ENCODE measurements at regions not wholly inside any gene's neighbourhood (a gene's known extent, or its start where the extent isn't known, plus 50 kb on each side); places are given as distances from the start of the nearest gene placed in this dataset.

DNA sequence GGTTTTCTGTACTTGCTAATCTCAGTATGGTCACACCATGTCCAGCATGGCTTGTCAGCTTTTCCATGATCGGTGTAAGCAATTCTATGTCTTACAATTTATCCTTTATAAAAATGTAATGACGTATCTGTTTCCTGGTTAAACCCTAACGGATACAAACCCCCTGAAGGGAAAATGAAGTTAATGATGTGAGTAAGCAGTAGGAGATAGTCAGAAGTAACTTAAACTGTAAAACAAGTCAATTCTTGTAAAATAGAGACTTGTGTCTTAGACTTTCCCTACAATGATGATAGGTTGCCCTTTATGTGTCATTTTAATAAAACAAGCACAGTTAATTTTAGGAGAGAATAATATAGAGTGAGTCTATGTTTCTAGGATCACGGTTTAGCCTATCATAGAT, 1365.9 kb upstream of the SLC39A10 start:
- POLR2A ChIA-PET (ENCODE audit: partially characterized antibody): no interaction called here
- WGBS, 2 experiments (ENCODE audit: extremely low coverage in 1 of 2, insufficient coverage in 1 of 2, insufficient read length in 1 of 2, insufficient replicate concordance in 2 of 2, low coverage in 1 of 2, low lambda C conversion rate in 2 of 2, missing lambda C conversion rate in 1 of 2): 95% methylated on average over 4 of the region's 4 CpGs; no CpG with 5 or more reads in 1 of the 2 experiments
- Histone ChIP-seq H3K23ac (ENCODE audit: insufficient read length) (no peak overlapping the region), H3K79me2 (ENCODE audit: control insufficient read depth in 1 of 2, insufficient read depth in 2 of 2, low read length in 2 of 2) (no peaks in the 10 kb centered on the region), H3K56ac (replicated peaks; ENCODE audit: insufficient read length, low read depth, low read length) (no peak overlapping the region), H3K27me3 (replicated peaks in 1 of 4; ENCODE audit: control insufficient read depth in 3 of 4, extremely low read depth in 1 of 4, insufficient read depth in 3 of 4, low read length in 3 of 4) (no peaks in the 10 kb centered on the region), H2BK5ac (ENCODE audit: low read depth, low read length) (no peak overlapping the region), H2BK120ac (replicated peaks; ENCODE audit: low read depth, low read length) (no peak overlapping the region), H4K91ac (replicated peaks; ENCODE audit: insufficient read length, low read length) (no peak overlapping the region), H2BK12ac (ENCODE audit: low read depth, low read length) (no peak overlapping the region), H2BK20ac (ENCODE audit: low read length) (no peak overlapping the region), H3K4me2 (ENCODE audit: insufficient read depth in 1 of 2, low read depth in 2 of 2, low read length in 2 of 2) (no peak overlapping the region), H3K36me3 (ENCODE audit: control insufficient read depth in 2 of 4, insufficient read depth in 4 of 4, low read length in 3 of 4) (no peaks in the 10 kb centered on the region), H3K23me2 (ENCODE audit: low read depth, low read length) (no peaks in the 10 kb centered on the region), H2AK5ac (ENCODE audit: low read depth, low read length) (no peak overlapping the region), H3K9ac (replicated peaks in 1 of 4; ENCODE audit: extremely low read depth in 1 of 4, low read depth in 3 of 4, low read length in 3 of 4) (no peak overlapping the region), H4K8ac (ENCODE audit: extremely low read depth, insufficient read depth, low read length) (no peak overlapping the region), H3K79me1 (ENCODE audit: low read depth, low read length) (no peaks in the 10 kb centered on the region), H4K20me1 (replicated peaks in 1 of 2; ENCODE audit: control insufficient read depth in 1 of 2, insufficient read depth in 2 of 2, low read length in 2 of 2) (no peaks in the 10 kb centered on the region), H3K4me3 (ENCODE audit: extremely low read depth in 1 of 4, insufficient read depth in 2 of 4, low read depth in 3 of 4, low read length in 4 of 4) (no peak overlapping the region), H3K18ac (ENCODE audit: extremely low read depth, low read length) (no peak overlapping the region), H3K27ac (ENCODE audit: low read depth, low read length) (no peak overlapping the region), H3K4ac (replicated peaks; ENCODE audit: insufficient read length, low read depth, low read length) (no peak overlapping the region), H2AFZ (ENCODE audit: low read length) (peak overlapping the region; percentile 41; the same call in 1 of the 2 replicates), H2BK15ac (ENCODE audit: low read length) (no peak overlapping the region), H4K5ac (ENCODE audit: insufficient read length, low read depth, low read length) (no peak overlapping the region), H3K9me3 (ENCODE audit: insufficient read depth in 2 of 2, low read depth in 1 of 2, low read length in 1 of 2) (no peaks in the 10 kb centered on the region), H3K4me1 (replicated peaks in 1 of 4; ENCODE audit: control insufficient read depth in 3 of 4, insufficient read depth in 4 of 4, low read length in 3 of 4) (peaks cover 0 to 7% (median 1%) of the 10 kb centered on the region in 4 experiments; a peak in 1 of 7 replicates), H3K14ac (ENCODE audit: insufficient read length) (no peak overlapping the region)
- FAIRE-seq: no peak
- DNase-seq (ENCODE audit: low read depth in 1 of 2, low spot score in 2 of 2): no peak
- CTCF ChIA-PET (ENCODE audit: partially characterized antibody): interaction anchor here (1.1 kb wide), 1 partner anchor 28 kb away, joined by 3 read pairs; no protein-coding TSS in a partner anchor
- TF ChIP-seq EP300 (IDR thresholded peaks at IDR 0.05; ENCODE audit: borderline replicate concordance in 1 of 2, low read depth in 2 of 2, low read length in 2 of 2) (no peak), BACH1 (IDR thresholded peaks at IDR 0.05; ENCODE audit: low read length) (no peak)
